WTC11 (cell line): ENCODE measurements at regions not wholly inside any gene's neighbourhood (a gene's known extent, or its start where the extent isn't known, plus 50 kb on each side); places are given as distances from the start of the nearest gene placed in this dataset.

Experiments used
- ATAC-seq: fragments of 200-7000 bp; cut with Tn5 transposase; 2 replicates; pipeline ENCODE4 v1.10.0; 2021; ENCODE audit warnings: mild to moderate bottlenecking, moderate library complexity
- CTCF ChIA-PET: fragments of 300-600 bp; sonication (Branson Sonifier 250); formaldehyde crosslinking; loops from one replicate; lab custom pipeline; 2021; ENCODE audit warnings: antibody characterized with exemption; lab: Charles Lee
- POLR2A ChIA-PET: fragments of 350-600 bp; sonication (Branson Sonifier 250); formaldehyde crosslinking; loops from one replicate; lab custom pipeline; 2021; ENCODE audit warnings: antibody characterized with exemption; lab: Charles Lee
- DNase-seq: peaks from one replicate; pipeline ENCODE4 v3.0.0; 2021; ENCODE audit warnings: low spot score
- H3K27ac Mint-ChIP-seq: 2 replicates; pipeline ENCODE4 v1.8.0; 2021; ENCODE audit warnings: mixed read lengths
- H3K27me3 Mint-ChIP-seq: 2 replicates; pipeline ENCODE4 v1.8.0; 2021; ENCODE audit warnings: low read depth, mild to moderate bottlenecking, moderate library complexity, mixed read lengths
- H3K36me3 Mint-ChIP-seq: 2 replicates; pipeline ENCODE4 v1.8.0; 2021; ENCODE audit warnings: mixed read lengths
- H3K4me1 Mint-ChIP-seq: 2 replicates; pipeline ENCODE4 v1.8.0; 2022; ENCODE audit warnings: mixed read lengths
- H3K4me3 Mint-ChIP-seq: 2 replicates; pipeline ENCODE4 v1.8.0; 2021; ENCODE audit warnings: mild to moderate bottlenecking, moderate library complexity, mixed read lengths
- H3K9me3 Mint-ChIP-seq: 2 replicates; pipeline ENCODE4 v1.8.0; 2021; ENCODE audit warnings: mixed read lengths
- AFF4 ChIP-seq: sonication (generic); formaldehyde crosslinking; IDR thresholded peaks from 2 replicates; pipeline ENCODE4 v1.8.1; 2023; ENCODE audit warnings: mild to moderate bottlenecking, missing genetic modification reagents, borderline replicate concordance
- AR ChIP-seq: fragments of 250-450 bp; sonication (Bioruptor Pico); IDR thresholded peaks from 2 replicates; pipeline ENCODE4 v1.9.0; 2021; ENCODE audit warnings: mild to moderate bottlenecking
- CBFB ChIP-seq: sonication (generic); formaldehyde crosslinking; IDR thresholded peaks from 2 replicates; pipeline ENCODE4 v1.8.1; 2022; ENCODE audit warnings: mild to moderate bottlenecking, low read depth, missing genetic modification reagents
- CDX4 ChIP-seq: fragments of 250-450 bp; sonication (Bioruptor Pico); IDR thresholded peaks from 2 replicates; pipeline ENCODE4 v1.9.0; 2021; ENCODE audit warnings: moderate library complexity, mild to moderate bottlenecking, inconsistent platforms, borderline replicate concordance
- GABPB1 ChIP-seq: sonication (generic); formaldehyde crosslinking; IDR thresholded peaks from 2 replicates; pipeline ENCODE4 v1.8.1; 2023; ENCODE audit warnings: mild to moderate bottlenecking, missing genetic modification reagents
- KAT7 ChIP-seq: sonication (generic); formaldehyde crosslinking; IDR thresholded peaks from 2 replicates; pipeline ENCODE4 v1.8.1; 2023; ENCODE audit warnings: missing genetic modification reagents, mild to moderate bottlenecking, borderline replicate concordance
- NFE2L1 ChIP-seq: sonication (generic); formaldehyde crosslinking; IDR thresholded peaks from 2 replicates; pipeline ENCODE4 v1.8.1; 2023; ENCODE audit warnings: missing genetic modification reagents
- NR1H2 ChIP-seq: sonication (generic); formaldehyde crosslinking; IDR thresholded peaks from 2 replicates; pipeline ENCODE4 v1.9.0; 2021; ENCODE audit warnings: mild to moderate bottlenecking, moderate library complexity, missing genetic modification reagents
- NR3C1 ChIP-seq: sonication (generic); formaldehyde crosslinking; conservative IDR thresholded peaks from 2 replicates; pipeline ENCODE4 v1.8.1; 2023; ENCODE audit warnings: low read depth, mild to moderate bottlenecking, missing genetic modification reagents
- PRRX2 ChIP-seq: fragments of 250-450 bp; sonication (Bioruptor Pico); IDR thresholded peaks from 2 replicates; pipeline ENCODE4 v1.8.0; 2021; ENCODE audit warnings: mild to moderate bottlenecking
- SOX15 ChIP-seq: fragments of 250-450 bp; sonication (Bioruptor Pico); IDR thresholded peaks from 2 replicates; pipeline ENCODE4 v1.9.0; 2021; ENCODE audit warnings: mild to moderate bottlenecking
- USF2 ChIP-seq: sonication (generic); formaldehyde crosslinking; IDR thresholded peaks from 2 replicates; pipeline ENCODE4 v1.8.1; 2023; ENCODE audit warnings: mild to moderate bottlenecking, missing genetic modification reagents, moderate library complexity
- ZBTB21 ChIP-seq: sonication (generic); formaldehyde crosslinking; IDR thresholded peaks from 2 replicates; pipeline ENCODE4 v1.8.1; 2023; ENCODE audit warnings: mild to moderate bottlenecking, missing genetic modification reagents, borderline replicate concordance
- ZNF423 ChIP-seq: fragments of 250-450 bp; sonication (Bioruptor Pico); IDR thresholded peaks from 2 replicates; pipeline ENCODE4 v2.1.2; 2022; ENCODE audit warnings: mild to moderate bottlenecking, moderate library complexity
- ZNF425 ChIP-seq: fragments of 250-450 bp; sonication (Bioruptor Pico); conservative IDR thresholded peaks from 2 replicates; pipeline ENCODE4 v1.9.0; 2021; ENCODE audit warnings: mild to moderate bottlenecking
- ZNF671 ChIP-seq: fragments of 250-450 bp; sonication (Bioruptor Pico); IDR thresholded peaks from 2 replicates; pipeline ENCODE4 v1.8.0; 2021; ENCODE audit warnings: mild to moderate bottlenecking
- ZSCAN18 ChIP-seq: fragments of 250-450 bp; sonication (Bioruptor Pico); IDR thresholded peaks from 2 replicates; pipeline ENCODE4 v2.1.2; 2022; ENCODE audit warnings: mild to moderate bottlenecking, moderate library complexity

GRCh38 chr12:38985961-38986360 is 80.6 kb upstream of the CPNE8 start:
- DNase-seq (no peak), ATAC-seq (no peak)
- ChIA-PET POLR2A (no interaction called here), CTCF (no interaction called here)
- Mint-ChIP-seq H3K36me3 (peaks cover 39% of the 10 kb centered on the region), H3K4me1 (peaks cover 12% of the 10 kb centered on the region), H3K9me3 (peaks cover 51% of the 10 kb centered on the region), H3K4me3 (no peak overlapping the region), H3K27ac (no peak overlapping the region), H3K27me3 (no peaks in the 10 kb centered on the region; the same call in 1 of the 2 replicates)
- TF ChIP-seq ZNF425 (CRISPR knock-in tag) (no peak), KAT7 (no peak), AFF4 (CRISPR knock-in tag) (no peak), CBFB (CRISPR knock-in tag) (no peak), ZNF671 (CRISPR knock-in tag) (no peak)

- CTCF ChIA-PET, result no interaction called here
- no peaks in the 10 kb centered on the region; the same call in 1 of the 2 replicates for H3K27me3 Mint-ChIP-seq
- peaks cover 35% of the 10 kb centered on the region for H3K36me3 Mint-ChIP-seq
- H3K9me3 Mint-ChIP-seq, result peaks cover 47% of the 10 kb centered on the region
- no peak for ATAC-seq
- DNase-seq, result no peak
- no peak for TF ChIP-seq NR3C1 (CRISPR knock-in tag)
- no peak for TF ChIP-seq USF2 (CRISPR knock-in tag)
- TF ChIP-seq ZBTB21, result no peak
- no peak for TF ChIP-seq PRRX2 (CRISPR knock-in tag)
- no peak for TF ChIP-seq ZSCAN18 (CRISPR knock-in tag)
- no peak for TF ChIP-seq CDX4 (CRISPR knock-in tag)
- no peak for TF ChIP-seq SOX15 (CRISPR knock-in tag)
- no peak for TF ChIP-seq NR1H2 (CRISPR knock-in tag)
- no peak for TF ChIP-seq NFE2L1 (CRISPR knock-in tag)
- no peak for TF ChIP-seq AR (CRISPR knock-in tag)
- no peak for TF ChIP-seq GABPB1 (CRISPR knock-in tag)
- no peak for TF ChIP-seq ZNF423 (CRISPR knock-in tag)
- POLR2A ChIA-PET, result no interaction called here
- no peak overlapping the region for H3K27ac Mint-ChIP-seq
- H3K4me3 Mint-ChIP-seq, result no peak overlapping the region
- peaks cover 12% of the 10 kb centered on the region for H3K4me1 Mint-ChIP-seq
These were observed 79.0 kb upstream of the CPNE8 start for GRCh38 chr12:38984388-38984787.
